ENCODE measurements at regions not wholly inside any gene's neighbourhood (a gene's known extent, or its start where the extent isn't known, plus 50 kb on each side); places are given as distances from the start of the nearest gene placed in this dataset.

DNA sequence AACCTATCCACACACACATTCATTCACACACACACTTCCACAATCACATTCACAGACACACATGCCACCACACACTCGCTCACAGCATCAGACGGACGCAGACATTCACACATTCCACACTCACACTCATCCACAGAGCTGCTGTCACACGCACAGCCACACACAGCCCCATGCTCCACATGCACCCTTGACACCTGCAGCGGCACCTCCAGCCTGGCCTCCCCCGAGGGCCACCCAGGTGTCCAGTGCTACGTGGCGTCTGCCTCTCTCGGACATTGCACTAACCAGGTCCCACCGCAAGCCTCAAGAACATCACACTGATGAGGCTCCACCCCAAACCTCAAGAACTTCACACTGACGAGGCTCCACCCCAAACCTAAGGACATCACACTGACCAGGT lies 155.2 kb downstream of the RBFOX3 start:
- DNase-seq (ENCODE audit: low read depth in 2 of 3, low spot score in 2 of 3): no peak

DNA sequence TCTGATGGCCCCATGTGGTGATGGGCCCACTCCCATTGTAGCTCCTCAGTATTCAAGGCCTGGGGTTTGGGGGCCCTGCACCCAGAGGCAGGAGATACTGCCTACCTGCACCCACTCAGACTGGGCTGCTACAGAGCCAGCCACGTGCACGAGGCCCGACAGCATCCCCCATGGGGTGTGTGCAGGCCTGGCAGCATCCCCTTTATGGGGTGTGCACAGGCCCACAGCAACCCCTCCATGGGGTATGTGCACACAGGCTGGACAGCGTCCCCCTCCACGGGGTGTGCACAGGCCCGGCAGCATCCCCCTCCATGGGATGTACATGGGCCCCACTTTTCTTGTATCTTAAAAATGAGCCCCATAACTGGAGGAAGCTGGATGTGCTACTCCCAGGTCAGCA lies 156.0 kb downstream of the RBFOX3 start:
- no peak for DNase-seq (ENCODE audit: low read depth in 2 of 3, low spot score in 2 of 3)

DNA sequence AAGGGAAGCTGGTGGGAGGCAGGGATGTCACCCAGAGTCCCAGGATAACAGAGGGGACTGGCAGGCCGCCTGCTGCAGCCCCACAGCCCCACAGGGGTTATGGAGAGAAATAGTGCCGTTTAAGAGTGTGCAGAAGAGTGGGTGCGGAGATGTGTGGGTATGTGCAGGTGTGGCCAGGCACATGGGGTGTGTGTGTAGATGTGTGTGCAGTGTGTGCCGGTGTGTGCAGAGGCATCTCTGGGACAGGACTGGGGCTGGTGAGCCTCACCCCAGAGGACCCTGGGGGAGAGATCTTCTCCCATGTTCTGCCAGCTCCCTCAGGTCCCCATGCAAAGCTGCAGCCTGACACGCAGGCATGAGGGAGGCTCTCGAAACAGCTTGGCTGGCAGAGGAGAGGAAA lies 157.4 kb downstream of the RBFOX3 start:
- DNase-seq (ENCODE audit: low read depth in 2 of 3, low spot score in 2 of 3): no peak

DNA sequence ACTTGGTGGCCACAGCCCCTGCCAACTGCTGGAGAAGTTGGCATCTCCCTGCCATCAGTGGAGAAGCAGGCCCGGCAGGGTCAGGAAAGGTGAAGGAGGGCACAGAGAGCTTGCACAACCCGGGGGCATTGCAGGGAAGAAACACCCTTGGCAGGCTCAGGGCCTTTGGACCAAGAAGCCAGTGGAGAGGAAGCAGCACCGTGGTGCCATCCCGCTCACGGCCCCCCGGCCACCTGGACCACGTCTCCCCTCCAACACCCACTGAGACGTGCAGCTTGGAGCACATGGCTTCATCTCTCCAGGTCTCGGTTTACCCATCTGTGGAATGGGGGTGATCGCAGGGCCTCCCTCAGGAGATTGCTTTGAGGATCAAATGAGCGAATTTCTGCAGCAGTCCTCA lies 158.1 kb downstream of the RBFOX3 start:
- DNase-seq (ENCODE audit: low read depth in 2 of 3, low spot score in 2 of 3): no peak

DNA sequence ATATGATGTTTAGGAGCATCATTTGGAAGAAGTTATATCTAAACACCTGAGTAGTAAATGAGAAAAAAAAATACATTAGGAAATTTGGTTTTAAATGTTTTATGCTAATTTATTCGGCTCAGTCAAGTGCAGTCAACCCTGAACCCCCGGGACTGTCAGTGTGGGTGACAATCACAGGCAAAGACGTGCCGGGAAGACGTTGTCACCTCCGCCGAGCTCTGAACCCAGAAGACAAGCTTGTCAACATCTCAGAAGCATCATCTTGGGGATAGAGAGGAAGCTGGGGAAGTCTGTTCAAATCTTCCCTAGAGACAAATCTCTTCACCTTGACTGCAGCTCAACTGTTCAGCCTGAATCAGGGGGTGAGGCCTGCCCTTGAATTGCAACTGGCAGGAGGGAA lies 159.7 kb downstream of the RBFOX3 start:
- no peak for DNase-seq (ENCODE audit: low read depth in 2 of 3, low spot score in 2 of 3)

DNA sequence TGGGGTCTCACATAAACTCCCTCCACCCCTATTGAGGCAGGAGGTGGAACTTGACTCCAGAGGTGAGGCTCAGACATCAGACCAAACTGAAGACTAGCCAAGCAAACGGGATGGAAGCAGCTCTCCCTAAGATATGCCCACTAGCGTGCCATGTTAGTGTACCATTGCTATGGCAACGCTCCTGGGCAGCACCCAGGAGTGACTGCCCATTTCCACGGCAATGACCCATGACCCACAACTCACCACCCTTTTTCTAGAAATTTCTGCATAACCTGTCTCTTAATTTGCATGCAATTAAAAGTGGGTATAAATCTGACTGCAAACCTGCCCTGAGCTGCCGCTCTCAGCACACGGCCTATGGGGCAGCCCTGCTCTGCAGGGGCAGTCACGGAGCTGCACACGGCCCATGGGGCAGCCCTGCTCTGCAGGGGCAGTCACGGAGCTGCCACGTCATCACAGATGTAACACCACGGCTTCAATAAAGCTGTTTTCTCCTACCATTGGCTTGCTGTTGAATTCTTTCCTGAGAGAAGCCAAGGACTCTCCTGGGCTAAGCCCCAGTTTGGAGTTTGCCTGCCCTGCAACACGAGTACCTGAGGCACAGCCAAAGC lies 164.3 kb downstream of the RBFOX3 start:
- no peak for DNase-seq (ENCODE audit: low read depth in 2 of 3, low spot score in 2 of 3)

DNA sequence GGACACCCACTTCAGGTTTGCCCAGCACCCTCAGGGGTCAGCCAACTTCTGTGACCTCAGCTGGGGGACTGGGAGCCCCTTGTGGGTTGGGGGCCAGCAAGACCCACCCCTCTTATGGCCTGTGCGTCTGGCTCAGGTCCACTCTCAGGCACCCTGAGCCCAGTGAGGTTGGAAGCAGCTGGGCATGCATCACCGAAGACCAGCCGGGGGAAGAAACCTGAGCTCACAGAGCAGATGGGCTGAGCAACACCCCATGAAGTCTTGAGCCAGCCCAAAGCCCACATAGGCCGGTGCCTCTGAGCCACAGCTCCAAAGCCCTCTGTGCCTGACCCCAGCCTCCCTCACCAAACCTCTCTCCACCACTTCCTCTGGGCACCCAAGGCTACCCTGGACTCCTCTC lies 166.7 kb downstream of the RBFOX3 start:
- no peak for DNase-seq (ENCODE audit: low read depth in 2 of 3, low spot score in 2 of 3)

DNA sequence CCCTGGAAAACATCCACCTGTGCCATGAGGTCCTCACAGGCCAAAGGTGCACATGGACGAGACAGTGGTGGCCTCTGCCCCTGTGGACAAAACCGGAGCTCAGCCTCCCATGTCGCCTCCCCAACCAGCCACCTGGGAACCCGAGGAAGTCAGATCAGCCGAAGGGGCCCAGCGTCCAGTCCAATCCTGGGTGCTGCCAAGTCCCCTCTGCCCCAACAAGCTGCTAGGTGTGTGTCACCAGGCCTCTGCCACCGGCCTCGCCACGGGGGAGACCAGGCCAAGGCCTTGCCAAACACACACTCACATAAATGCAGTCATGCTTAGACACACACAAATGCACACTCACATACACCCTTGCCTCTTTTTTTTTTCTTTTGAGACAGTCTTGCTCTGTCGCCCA lies 167.8 kb downstream of the RBFOX3 start:
- DNase-seq (ENCODE audit: low read depth in 2 of 3, low spot score in 2 of 3): no peak

DNA sequence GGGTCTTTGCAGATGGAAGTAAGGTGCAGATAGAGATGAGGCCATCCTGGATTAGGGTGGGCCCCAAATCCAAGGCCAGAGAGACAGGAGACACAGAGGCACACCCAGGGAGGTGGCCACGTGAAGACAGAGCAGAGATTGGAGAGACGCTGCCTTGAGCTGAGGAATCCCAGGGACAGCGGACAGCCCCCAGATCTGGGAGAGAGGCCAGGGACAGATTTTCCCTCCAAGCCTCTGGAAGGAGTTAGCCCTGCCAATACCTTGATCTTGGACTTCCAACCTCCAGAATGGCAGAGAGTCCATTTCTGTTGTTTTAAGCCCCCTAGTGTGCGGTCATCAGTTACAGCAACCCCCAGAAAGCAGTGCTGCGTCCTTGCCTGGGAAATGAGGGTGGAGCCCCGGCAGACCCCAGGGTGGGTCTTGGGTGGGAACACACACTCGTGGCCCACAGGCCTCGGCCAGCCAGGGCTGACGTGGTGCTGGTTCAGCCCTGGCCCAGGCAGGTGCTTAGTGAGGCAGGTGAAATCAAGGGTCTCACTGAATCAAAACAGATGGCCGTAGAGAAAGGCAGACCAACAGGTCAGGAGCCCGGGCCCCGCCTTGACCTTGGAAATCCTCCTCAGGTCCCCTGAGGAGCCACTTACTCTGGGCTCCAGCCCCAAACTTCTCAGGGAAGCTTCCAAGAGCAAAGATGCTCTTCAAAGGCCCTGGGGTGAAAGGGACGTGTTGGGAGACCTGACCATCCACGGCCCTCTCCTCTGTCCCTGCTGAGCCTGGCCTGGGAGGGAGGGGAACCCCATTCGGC lies 169.3 kb downstream of the RBFOX3 start:
- no peak for DNase-seq (ENCODE audit: low read depth in 2 of 3, low spot score in 2 of 3)

DNA sequence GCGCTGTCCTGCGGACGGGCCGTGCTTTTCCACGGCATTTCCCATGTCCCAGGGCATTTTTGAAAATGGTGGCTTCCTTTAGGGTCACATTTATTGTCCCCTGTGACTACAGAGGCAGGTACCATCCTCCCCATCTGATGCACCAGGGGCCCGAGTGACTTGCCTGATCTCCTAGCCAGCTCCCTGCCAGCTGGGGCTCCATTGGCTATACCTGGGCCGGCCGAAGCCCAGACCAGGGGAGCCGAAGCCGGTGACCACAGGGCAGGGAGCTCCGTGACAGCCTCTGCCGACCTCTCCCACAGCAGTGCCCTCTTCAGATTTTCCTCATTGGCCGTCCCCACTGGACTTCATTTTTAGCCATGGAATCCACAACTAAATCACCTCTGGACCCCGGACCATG lies 170.6 kb downstream of the RBFOX3 start:
- DNase-seq (ENCODE audit: low read depth in 2 of 3, low spot score in 2 of 3): no peak

DNA sequence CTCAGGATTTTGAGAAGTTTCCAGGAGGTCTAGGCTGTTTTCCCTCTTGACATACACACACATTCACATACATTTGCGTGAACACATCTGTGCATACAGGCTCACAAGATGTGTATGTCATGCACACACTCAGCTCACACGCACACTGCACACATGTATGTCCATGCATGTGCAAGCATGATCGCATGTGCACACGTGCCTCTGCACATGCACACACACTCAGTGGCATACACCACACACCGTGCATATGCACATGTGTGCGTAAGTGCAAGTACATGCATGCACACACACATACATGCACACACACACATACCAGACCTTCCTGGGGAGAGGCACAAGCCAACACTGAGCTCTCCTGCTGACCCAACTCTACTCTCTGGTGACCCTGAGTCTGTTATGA lies 171.4 kb downstream of the RBFOX3 start:
- DNase-seq (ENCODE audit: low read depth in 2 of 3, low spot score in 2 of 3): no peak

DNA sequence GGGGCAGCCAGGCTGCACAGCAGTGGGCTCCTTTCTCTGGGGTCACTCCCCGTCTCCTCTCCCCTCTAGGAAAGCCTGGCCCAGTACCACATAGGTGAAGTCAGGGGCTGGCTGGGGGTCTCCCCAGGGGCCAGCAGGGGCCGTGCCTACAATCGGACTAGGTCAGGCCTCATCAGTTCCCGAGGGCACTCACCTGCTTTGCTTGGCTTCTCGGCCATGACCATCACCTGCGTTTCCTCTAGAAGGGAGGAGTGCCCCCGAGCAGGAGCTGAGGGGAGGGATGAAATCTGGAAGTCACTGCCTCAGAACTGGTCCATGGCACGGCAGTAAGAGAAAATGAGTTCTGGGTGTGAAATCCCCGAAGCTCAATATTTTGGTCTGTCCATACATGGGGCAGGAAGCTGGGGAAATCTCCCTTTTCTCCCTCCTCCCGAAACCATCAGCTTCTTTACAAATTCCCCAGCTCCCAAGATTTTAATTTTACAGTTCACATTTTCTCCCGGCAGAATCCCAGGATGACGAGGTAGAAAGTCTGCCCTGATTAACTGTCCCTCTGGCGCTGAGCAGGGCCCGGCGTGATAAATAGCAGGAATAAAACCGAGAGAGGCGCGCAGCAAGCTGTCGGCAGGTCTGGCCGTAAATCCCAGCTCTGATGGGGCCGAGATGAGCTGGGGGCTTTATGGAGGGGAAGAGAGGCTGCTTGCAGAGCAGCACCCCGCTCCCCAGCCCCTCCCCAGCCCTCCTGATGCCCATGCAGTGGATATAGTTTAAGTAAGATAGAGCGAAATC lies 172.1 kb downstream of the RBFOX3 start:
- no peak for DNase-seq (ENCODE audit: low read depth in 2 of 3, low spot score in 2 of 3)

DNA sequence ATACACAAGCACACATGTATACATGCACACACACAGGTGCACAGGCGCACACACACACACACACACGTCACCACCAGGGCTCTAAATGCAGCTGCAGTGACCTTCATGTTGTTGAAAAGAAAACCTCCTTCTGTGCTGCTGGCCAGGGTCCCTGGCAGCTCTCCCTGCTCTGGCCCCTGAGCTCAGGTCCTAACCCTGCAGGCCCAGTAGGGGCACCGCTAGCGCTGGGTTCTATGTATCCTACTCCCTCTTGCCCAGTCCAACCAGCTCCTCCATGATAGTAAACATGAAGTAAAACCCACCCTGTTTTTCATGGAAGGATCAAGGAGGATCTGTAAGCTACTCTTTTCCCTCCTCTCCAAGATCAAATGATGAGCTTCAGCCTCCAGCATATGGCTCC lies 172.8 kb downstream of the RBFOX3 start:
- DNase-seq (ENCODE audit: low read depth in 2 of 3, low spot score in 2 of 3): no peak

DNA sequence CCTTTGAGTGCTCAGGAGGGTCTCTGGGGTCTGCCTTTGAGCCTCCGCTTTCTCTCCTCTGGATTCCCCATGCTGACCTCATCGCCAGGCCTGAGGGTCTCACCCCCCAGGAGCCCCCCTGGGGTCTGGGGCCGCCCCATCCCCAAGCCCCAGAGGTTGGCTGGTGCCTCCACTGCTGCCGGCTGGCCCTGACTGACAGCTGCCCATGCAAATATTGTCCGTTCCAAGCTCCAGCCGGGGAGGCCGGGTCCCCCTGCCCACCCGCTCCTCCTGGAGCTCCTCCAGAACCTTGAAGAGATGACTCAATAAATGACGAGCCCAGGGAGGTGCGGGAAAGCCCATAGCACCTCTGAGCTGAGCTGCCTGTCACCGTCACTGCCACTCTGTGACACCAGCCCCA lies 173.8 kb downstream of the RBFOX3 start:
- DNase-seq (ENCODE audit: low read depth in 2 of 3, low spot score in 2 of 3): no peak

DNA sequence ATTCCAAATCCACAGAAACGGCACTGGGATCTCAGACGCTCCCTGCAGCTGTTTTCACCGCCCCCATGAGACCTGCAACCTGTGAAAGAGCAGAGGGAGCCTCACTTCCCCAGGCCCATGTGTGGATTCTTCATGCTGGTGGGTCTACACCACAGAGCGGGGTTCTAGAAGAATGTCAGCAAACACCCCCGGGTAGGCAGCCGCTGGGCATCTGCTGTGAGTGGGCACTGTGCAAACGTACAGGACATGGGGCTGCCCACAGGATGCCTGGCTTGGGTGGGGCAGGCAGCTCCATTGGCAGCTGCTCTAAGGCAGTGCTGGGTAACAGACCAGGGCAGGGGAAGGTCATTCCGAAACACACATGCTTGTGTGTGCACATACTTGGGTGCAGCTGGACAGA lies 174.9 kb downstream of the RBFOX3 start:
- no peak for DNase-seq (ENCODE audit: low read depth in 2 of 3, low spot score in 2 of 3)

DNA sequence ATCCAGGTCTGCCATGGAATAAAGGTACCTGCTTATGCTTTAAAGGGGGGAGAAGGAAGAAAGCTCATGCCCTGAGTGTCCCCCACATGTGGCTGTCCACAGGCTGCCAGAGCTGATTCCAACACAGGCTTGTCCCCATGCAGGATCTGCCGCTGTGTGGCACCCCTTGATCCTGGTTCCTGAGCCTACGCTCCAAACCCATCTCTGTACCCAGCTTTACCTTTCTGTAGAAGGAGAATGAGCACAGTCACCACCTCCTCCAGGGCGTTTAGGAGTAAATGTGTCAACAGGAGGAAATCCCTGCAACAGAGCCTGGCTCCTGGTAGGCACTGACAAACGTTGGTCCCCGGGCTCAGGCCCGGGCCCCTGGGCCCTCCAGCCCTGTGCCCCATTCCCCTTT lies 175.6 kb downstream of the RBFOX3 start:
- no peak for DNase-seq (ENCODE audit: low read depth in 2 of 3, low spot score in 2 of 3)

DNA sequence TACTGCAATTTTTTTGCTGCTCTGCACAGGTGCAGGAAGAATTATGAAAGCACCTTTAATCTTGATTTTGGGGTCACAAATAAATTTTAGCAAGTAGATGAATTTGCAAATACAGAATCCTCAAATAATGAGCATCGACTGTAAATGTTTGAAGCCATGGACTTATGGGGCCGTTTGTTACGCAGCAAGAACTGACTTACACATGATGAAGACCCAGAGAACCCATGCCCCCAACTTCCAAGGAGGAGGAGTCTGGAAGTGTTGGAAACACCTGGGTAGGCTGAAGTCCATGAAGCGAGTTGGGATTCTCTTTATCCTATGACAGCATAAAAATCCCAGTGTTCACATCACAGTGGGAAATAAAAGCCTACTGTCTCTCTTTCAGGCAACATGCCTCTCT lies 176.6 kb downstream of the RBFOX3 start:
- no peak for DNase-seq (ENCODE audit: low read depth in 2 of 3, low spot score in 2 of 3)

DNA sequence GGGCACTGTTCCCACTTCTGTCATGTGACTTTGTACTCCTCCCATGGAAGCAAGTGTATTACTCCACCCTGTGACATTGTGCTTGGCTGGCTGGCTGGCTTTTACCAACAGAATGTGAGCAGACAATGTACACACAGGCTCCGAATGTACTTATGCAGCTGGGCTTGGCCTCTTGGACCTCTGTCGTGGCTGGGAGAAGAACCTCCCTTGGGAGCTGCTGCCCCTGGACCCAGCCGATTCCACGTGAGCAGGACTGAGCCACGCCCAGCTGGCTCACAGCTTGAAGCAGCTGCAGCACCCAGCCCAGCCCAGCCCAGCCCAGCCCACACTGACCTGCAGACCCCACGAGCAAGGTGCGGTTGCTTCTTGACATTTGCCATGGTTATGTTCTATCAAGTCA lies 177.5 kb downstream of the RBFOX3 start:
- no peak for DNase-seq (ENCODE audit: low read depth in 2 of 3, low spot score in 2 of 3)

DNA sequence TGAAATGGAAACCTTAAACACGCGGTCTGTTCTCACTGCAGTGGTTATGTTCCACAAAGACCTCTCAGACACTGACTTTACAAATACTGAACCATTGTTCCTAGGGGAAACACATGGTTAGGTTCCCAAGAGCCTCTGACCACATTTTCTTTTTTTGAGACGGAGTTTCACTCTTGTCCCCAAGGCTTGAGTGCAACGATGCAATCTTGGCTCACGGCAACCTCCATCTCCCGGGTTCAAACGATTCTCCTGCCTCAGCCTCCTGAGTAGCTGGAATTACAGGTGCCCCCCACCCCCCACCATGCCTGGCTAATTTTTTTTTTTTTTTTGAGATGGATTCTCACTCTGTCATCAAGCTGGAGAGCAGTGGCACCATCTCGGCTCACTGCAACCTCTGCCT lies 179.7 kb downstream of the RBFOX3 start:
- no peak for DNase-seq (ENCODE audit: low read depth in 2 of 3, low spot score in 2 of 3)

DNA sequence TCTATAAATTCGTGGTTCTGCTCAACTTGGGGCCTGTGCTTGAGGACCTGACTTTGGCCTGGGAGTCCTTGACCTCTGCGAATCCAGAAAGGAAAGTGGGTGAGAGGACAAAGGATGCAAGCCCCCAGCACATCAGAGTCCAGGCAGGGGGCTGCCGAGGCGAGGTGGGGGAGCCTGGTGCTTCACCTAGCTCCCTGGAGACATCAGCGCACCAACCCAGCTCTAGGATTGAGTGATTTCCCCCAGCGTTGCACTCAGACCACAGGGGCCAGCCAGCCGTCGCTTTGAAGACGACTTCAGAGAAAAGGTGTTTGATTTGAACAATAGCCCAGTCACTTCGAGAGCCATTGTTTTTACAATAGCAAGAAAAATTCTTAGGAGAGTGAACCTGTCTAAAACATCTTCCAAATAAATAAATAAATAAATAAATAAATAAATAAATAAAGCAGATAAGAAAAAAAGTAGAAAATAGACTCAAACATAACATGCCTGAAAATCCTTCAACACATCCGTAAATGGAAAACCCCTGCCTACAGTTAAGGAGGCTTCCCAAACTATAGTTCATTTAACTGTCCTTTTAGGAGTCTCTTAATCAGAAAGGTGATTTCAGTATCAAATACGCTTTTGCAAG lies 180.9 kb downstream of the RBFOX3 start:
- no peak for DNase-seq (ENCODE audit: low read depth in 2 of 3, low spot score in 2 of 3)

DNA sequence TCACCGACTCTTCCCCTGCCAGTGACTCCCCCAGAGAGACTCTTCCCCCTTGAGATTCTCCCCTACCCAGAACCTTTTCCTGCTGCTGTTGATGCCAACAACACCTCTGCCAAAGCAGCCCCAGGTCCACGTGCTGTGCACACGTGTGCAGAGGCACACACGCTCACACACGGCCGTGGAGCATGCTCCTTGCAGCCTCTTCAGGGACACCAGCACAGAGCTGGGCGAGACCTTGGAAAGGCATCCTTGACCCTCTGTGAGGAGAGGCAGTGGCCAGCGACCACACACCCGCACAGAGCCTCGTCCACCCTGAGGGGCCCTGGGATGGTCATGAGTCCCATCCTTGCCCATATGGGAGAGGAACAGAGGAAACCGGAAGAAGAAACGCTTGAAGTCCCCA lies 181.9 kb downstream of the RBFOX3 start:
- DNase-seq (ENCODE audit: low read depth in 2 of 3, low spot score in 2 of 3): no peak

Data from activated CD8-positive, alpha-beta memory T cell treated with anti-CD3 and anti-CD28 coated beads for 48 hours (primary cell).